ENCODE measurements at regions not wholly inside any gene's neighbourhood (a gene's known extent, or its start where the extent isn't known, plus 50 kb on each side); places are given as distances from the start of the nearest gene placed in this dataset.

GRCh38 chr11:90294526-90294925 is 71.7 kb upstream of the CHORDC1 start:
- Histone ChIP-seq H3K4me1 (ENCODE audit: control insufficient read depth, insufficient read depth, low read length) (no peaks in the 10 kb centered on the region), H3K9me3 (ENCODE audit: control insufficient read depth, insufficient read depth, low read depth, low read length) (no peaks in the 10 kb centered on the region), H3K27me3 (ENCODE audit: control insufficient read depth, insufficient read depth, low read length) (no peaks in the 10 kb centered on the region), H3K27ac (ENCODE audit: low read length) (no peak overlapping the region), H3K36me3 (ENCODE audit: control insufficient read depth, insufficient read depth, low read length) (no peaks in the 10 kb centered on the region), H3K4me3 (ENCODE audit: low read depth in 2 of 2, low read length in 2 of 2) (no peak overlapping the region)
- in situ Hi-C loops (cut with HindIII; ENCODE audit: low pct_unique_long_range_greater_than_20kb, low sequenced_read_pairs), result no loop called here
- intact Hi-C loops (cut with micrococcal nuclease; ENCODE audit: unreplicated experiment), result no loop called here
- DNase-seq (ENCODE audit: low read depth, low spot score), result no peak
- ATAC-seq, result no peak
- ChIA-PET CTCF (interaction anchor here (0.6 kb wide), 1 partner anchor 1013 kb away, joined by 4 read pairs; no protein-coding TSS in a partner anchor), POLR2A (interaction anchor here (0.6 kb wide), 1 partner anchor 504 kb away, joined by 5 read pairs; no protein-coding TSS in a partner anchor)
- no peak for TF ChIP-seq POLR2AphosphoS5 (IDR thresholded peaks at IDR 0.05; ENCODE audit: low read depth, low read length)
- TF ChIP-seq TCF7L2 (IDR thresholded peaks at IDR 0.05; ENCODE audit: low read depth, low read length), result no peak
- no peak for TF ChIP-seq CTCF (IDR thresholded peaks at IDR 0.05)
- no peak for TF ChIP-seq SIN3A (IDR thresholded peaks at IDR 0.05; ENCODE audit: borderline replicate concordance, insufficient read depth, low read depth, low read length)
- TF ChIP-seq, protein P1, sequence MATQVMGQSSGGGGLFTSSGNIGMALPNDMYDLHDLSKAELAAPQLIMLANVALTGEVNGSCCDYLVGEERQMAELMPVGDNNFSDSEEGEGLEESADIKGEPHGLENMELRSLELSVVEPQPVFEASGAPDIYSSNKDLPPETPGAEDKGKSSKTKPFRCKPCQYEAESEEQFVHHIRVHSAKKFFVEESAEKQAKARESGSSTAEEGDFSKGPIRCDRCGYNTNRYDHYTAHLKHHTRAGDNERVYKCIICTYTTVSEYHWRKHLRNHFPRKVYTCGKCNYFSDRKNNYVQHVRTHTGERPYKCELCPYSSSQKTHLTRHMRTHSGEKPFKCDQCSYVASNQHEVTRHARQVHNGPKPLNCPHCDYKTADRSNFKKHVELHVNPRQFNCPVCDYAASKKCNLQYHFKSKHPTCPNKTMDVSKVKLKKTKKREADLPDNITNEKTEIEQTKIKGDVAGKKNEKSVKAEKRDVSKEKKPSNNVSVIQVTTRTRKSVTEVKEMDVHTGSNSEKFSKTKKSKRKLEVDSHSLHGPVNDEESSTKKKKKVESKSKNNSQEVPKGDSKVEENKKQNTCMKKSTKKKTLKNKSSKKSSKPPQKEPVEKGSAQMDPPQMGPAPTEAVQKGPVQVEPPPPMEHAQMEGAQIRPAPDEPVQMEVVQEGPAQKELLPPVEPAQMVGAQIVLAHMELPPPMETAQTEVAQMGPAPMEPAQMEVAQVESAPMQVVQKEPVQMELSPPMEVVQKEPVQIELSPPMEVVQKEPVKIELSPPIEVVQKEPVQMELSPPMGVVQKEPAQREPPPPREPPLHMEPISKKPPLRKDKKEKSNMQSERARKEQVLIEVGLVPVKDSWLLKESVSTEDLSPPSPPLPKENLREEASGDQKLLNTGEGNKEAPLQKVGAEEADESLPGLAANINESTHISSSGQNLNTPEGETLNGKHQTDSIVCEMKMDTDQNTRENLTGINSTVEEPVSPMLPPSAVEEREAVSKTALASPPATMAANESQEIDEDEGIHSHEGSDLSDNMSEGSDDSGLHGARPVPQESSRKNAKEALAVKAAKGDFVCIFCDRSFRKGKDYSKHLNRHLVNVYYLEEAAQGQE (IDR thresholded peaks at IDR 0.05; ENCODE audit: insufficient read depth in 1 of 2, low read depth in 2 of 2, low read length in 1 of 2), result no peak
- BruUV-seq (replicated peaks), result no TSS peak

DNA sequence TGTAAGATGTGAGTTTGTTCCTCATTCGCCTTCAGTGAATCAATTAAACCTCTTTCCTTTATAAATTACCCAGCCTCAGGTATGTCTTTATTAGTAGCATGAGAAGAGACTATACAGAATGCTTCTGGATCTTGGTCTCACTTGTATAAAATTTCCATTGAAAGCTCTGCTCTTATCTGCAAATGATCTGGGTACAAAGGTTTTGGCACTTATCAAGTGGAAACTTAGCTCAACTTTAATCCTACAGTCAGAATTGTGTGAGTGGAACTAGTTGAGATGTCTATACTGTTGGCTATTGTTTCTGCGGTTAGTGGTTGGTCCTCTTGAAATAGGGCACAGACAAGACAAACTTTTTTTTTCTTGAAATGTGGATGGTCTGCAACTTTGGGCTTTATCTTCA is 71.2 kb upstream of the CHORDC1 start:
- Histone ChIP-seq H3K36me3 (ENCODE audit: control insufficient read depth, insufficient read depth, low read length) (no peaks in the 10 kb centered on the region), H3K27ac (ENCODE audit: low read length) (no peak overlapping the region), H3K4me3 (ENCODE audit: low read depth in 2 of 2, low read length in 2 of 2) (no peak overlapping the region), H3K9me3 (ENCODE audit: control insufficient read depth, insufficient read depth, low read depth, low read length) (no peaks in the 10 kb centered on the region), H3K27me3 (ENCODE audit: control insufficient read depth, insufficient read depth, low read length) (no peaks in the 10 kb centered on the region), H3K4me1 (ENCODE audit: control insufficient read depth, insufficient read depth, low read length) (no peaks in the 10 kb centered on the region)
- CTCF ChIA-PET, result no interaction called here
- in situ Hi-C loops (cut with HindIII; ENCODE audit: low pct_unique_long_range_greater_than_20kb, low sequenced_read_pairs) (no loop called here), intact Hi-C loops (cut with micrococcal nuclease; ENCODE audit: unreplicated experiment) (no loop called here)
- no peak for TF ChIP-seq CTCF (IDR thresholded peaks at IDR 0.05)
- TF ChIP-seq SIN3A (IDR thresholded peaks at IDR 0.05; ENCODE audit: borderline replicate concordance, insufficient read depth, low read depth, low read length), result no peak
- TF ChIP-seq, protein P1 (IDR thresholded peaks at IDR 0.05; ENCODE audit: insufficient read depth in 1 of 2, low read depth in 2 of 2, low read length in 1 of 2), result no peak
- no peak for TF ChIP-seq POLR2AphosphoS5 (IDR thresholded peaks at IDR 0.05; ENCODE audit: low read depth, low read length)
- TF ChIP-seq TCF7L2 (IDR thresholded peaks at IDR 0.05; ENCODE audit: low read depth, low read length), result no peak
- POLR2A ChIA-PET, result interaction anchor here (0.6 kb wide), 1 partner anchor 504 kb away, joined by 5 read pairs; no protein-coding TSS in a partner anchor
- ATAC-seq (no peak), DNase-seq (ENCODE audit: low read depth, low spot score) (no peak)
- no TSS peak for BruUV-seq (replicated peaks)
